SJSA1 (cell line): ENCODE measurements at regions not wholly inside any gene's neighbourhood (a gene's known extent, or its start where the extent isn't known, plus 50 kb on each side); places are given as distances from the start of the nearest gene placed in this dataset.

ENCODE experiments used
- DNase-seq, 2 experiments: peaks; one replicate each; pipeline ENCODE4 v3.0.0-alpha.2; 2015 to 2020; ENCODE audit warnings: low spot score in 2 of 2, low read depth in 1 of 2
- H3K27ac ChIP-seq: fragments of 250-450 bp; sonication (Bioruptor Pico); 2 replicates; pipeline ENCODE4 v1.5.1; 2020; ENCODE audit warnings: mild to moderate bottlenecking, moderate library complexity
- H3K27me3 ChIP-seq: fragments of 250-450 bp; sonication (Bioruptor Pico); replicated peaks from 2 replicates; pipeline ENCODE4 v1.5.1; 2020; ENCODE audit warnings: mild to moderate bottlenecking, moderate library complexity
- H3K36me3 ChIP-seq: fragments of 250-450 bp; sonication (Bioruptor Pico); 2 replicates; pipeline ENCODE4 v1.5.1; 2020; ENCODE audit warnings: mild to moderate bottlenecking
- H3K4me1 ChIP-seq: fragments of 250-450 bp; sonication (Bioruptor Pico); replicated peaks from 2 replicates; pipeline ENCODE4 v1.6.1; 2021; ENCODE audit warnings: mild to moderate bottlenecking
- H3K4me3 ChIP-seq: fragments of 250-450 bp; sonication (Bioruptor Pico); 2 replicates; pipeline ENCODE4 v1.5.1; 2020; ENCODE audit warnings: mild to moderate bottlenecking
- H3K9me3 ChIP-seq: fragments of 250-450 bp; sonication (Bioruptor Pico); replicated peaks from 2 replicates; pipeline ENCODE4 v1.5.1; 2020; ENCODE audit warnings: mild to moderate bottlenecking

GRCh38 chr6:56348578-56348977 lies 101.2 kb upstream of the COL21A1 start:
- Histone ChIP-seq H3K4me1 (peaks cover 5% of the 10 kb centered on the region; the same call in 1 of the 2 replicates), H3K9me3 (no peaks in the 10 kb centered on the region), H3K4me3 (no peak overlapping the region), H3K27me3 (no peaks in the 10 kb centered on the region), H3K36me3 (no peaks in the 10 kb centered on the region), H3K27ac (no peak overlapping the region)
- no peak for DNase-seq

GRCh38 chr6:56347526-56347925 lies 100.1 kb upstream of the COL21A1 start:
- no peak for DNase-seq

GRCh38 chr6:56346958-56347357 lies 99.6 kb upstream of the COL21A1 start:
- H3K4me1 ChIP-seq = peaks cover 5% of the 10 kb centered on the region; the same call in 1 of the 2 replicates
- H3K9me3 ChIP-seq = no peaks in the 10 kb centered on the region
- no peak overlapping the region for H3K27ac ChIP-seq
- no peaks in the 10 kb centered on the region for H3K36me3 ChIP-seq
- no peak for DNase-seq
- H3K4me3 ChIP-seq = no peak overlapping the region
- H3K27me3 ChIP-seq = no peaks in the 10 kb centered on the region

More at GRCh38 chr6:56347526-56347925, 100.1 kb upstream of the COL21A1 start:
- Histone ChIP-seq H3K27ac (no peak overlapping the region), H3K27me3 (no peaks in the 10 kb centered on the region), H3K4me1 (peaks cover 5% of the 10 kb centered on the region; the same call in 1 of the 2 replicates), H3K9me3 (no peaks in the 10 kb centered on the region), H3K36me3 (no peaks in the 10 kb centered on the region), H3K4me3 (no peak overlapping the region)

DNA sequence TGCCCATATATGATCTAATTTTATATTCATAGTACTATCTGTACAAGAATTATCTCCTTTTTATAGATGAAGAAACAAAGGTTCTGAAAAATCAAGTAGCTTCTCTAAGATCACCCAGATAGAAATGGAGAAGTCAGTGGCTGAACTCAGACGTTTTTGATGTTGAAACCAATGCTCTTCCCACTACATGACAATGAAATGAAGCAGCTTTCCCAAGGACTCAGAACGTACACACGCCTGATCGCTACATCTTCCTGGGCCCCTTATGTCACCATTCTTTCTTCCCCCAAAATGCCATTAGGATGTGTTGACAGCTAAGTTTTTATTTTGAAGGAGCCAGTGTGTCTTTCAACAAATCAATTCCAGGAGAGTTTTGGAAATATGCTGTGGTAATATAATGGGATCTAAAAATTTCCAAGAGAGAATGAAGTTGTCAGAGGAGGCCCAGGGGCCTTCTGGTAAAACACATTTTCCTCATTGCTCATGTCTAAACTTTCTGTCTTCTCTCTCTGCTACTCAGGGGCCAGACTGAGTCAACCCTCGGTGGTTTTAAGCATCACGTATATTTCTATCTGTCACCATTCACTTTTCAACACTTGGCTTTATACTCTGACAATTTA lies 98.1 kb upstream of the COL21A1 start:
- Histone ChIP-seq H3K27ac (no peak overlapping the region), H3K36me3 (no peaks in the 10 kb centered on the region), H3K4me3 (no peak overlapping the region), H3K27me3 (no peaks in the 10 kb centered on the region), H3K9me3 (no peaks in the 10 kb centered on the region), H3K4me1 (peaks cover 5% of the 10 kb centered on the region; the same call in 1 of the 2 replicates)
- no peak for DNase-seq

- H3K27ac ChIP-seq = no peak overlapping the region
- no peak overlapping the region for H3K4me3 ChIP-seq
- no peaks in the 10 kb centered on the region; the same call in 1 of the 2 replicates for H3K4me1 ChIP-seq
Observed at GRCh38 chr6:56343295-56343694, 95.9 kb upstream of the COL21A1 start.

DNA sequence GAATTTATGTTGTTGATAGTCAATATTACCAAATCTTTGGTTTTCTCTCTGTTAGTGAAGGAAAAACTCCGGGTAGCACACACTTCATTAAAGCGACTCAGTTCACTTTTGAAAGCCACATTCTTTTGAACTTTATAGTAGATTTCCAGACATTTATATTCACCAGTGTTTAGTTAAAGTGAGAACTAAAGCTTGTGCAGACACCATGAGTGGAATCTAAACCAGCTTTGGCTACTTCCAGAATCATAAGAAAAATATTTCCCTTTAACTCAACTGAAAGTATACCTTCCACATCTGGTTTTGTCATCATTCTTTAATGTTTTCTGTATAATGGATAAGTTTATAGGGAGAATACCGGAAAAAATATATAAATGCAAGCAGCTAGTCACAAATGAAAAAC lies 92.1 kb upstream of the COL21A1 start:
- no peak overlapping the region for H3K27ac ChIP-seq
- H3K9me3 ChIP-seq = no peaks in the 10 kb centered on the region
- no peak for DNase-seq

More at GRCh38 chr6:56343295-56343694, 95.9 kb upstream of the COL21A1 start:
- H3K36me3 ChIP-seq = no peaks in the 10 kb centered on the region
- no peak for DNase-seq
- no peaks in the 10 kb centered on the region for H3K9me3 ChIP-seq
- no peaks in the 10 kb centered on the region for H3K27me3 ChIP-seq

DNA sequence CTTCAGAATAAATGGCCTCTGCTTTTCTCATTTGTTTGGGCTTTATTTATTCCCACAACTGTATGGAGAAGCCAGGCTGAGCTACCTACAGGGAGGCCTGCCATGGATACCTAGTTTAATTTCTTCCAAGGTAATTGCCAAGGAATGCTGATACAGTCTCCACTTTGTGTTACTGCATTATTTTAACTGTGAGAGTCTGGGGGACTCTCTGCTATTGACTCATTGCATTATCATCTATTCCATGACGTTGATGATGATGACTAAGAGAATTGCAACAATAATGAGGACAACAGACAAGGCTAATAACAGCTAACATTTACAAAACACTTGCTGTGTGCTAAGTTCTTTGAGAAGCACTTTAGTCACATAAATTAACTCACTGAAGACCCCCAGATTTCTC lies 88.3 kb upstream of the COL21A1 start:
- DNase-seq = peak in 1 of 2 experiments; percentile 72
- no peaks in the 10 kb centered on the region for H3K36me3 ChIP-seq
- H3K4me3 ChIP-seq = no peak overlapping the region
- no peaks in the 10 kb centered on the region for H3K27me3 ChIP-seq
- H3K9me3 ChIP-seq = no peaks in the 10 kb centered on the region
- H3K27ac ChIP-seq = peak overlapping the region; percentile 82
- H3K4me1 ChIP-seq = peaks cover 20% of the 10 kb centered on the region

More for the DNA sequence above, 92.1 kb upstream of the COL21A1 start:
- Histone ChIP-seq H3K4me3 (no peak overlapping the region), H3K27me3 (no peaks in the 10 kb centered on the region), H3K4me1 (peaks cover 20% of the 10 kb centered on the region), H3K36me3 (no peaks in the 10 kb centered on the region)

GRCh38 chr6:56334937-56335336 lies 87.6 kb upstream of the COL21A1 start:
- DNase-seq = peak in 1 of 2 experiments; percentile 20
- Histone ChIP-seq H3K36me3 (no peaks in the 10 kb centered on the region), H3K9me3 (no peaks in the 10 kb centered on the region), H3K4me3 (no peak overlapping the region), H3K27me3 (no peaks in the 10 kb centered on the region), H3K4me1 (peaks cover 20% of the 10 kb centered on the region), H3K27ac (peak overlapping the region; percentile 82)

DNA sequence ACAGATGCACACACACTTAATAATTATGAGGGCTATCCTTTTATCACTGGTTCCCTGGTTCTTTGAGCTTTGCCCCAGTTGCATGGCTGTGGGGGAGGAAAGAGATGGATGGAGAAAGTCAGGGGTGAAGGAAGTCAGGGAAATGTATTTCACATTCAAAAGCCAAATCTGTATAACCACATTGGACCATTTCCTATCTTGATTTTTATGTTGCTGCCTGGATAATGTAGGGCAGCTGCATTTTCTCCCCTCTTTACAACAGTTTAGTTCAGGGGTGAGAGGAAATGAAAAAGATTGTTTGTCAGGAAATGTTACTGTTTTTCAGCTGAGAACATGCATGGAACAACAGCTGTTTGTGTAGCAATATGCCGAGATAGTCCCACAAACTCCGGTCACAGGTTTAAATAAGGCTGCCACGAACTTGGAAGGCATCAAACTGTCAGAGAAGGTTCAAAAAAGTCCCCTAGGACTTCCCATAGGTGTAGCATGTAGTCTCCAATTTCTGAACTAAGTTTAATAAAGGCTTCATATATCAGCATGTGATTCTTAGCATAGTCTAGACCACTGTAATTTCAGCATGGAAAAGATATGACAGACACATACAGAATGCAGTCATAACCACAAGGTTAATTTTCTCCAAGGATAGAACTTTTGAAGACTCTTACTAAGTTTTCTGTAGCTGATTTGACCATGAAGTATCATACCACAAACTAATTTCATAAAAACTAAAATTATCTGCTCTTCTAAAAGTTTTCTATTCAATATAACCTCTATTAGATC lies 82.1 kb upstream of the COL21A1 start:
- Histone ChIP-seq H3K9me3 (no peaks in the 10 kb centered on the region), H3K27ac (no peak overlapping the region), H3K4me3 (no peak overlapping the region), H3K36me3 (no peaks in the 10 kb centered on the region), H3K27me3 (no peaks in the 10 kb centered on the region), H3K4me1 (no peaks in the 10 kb centered on the region; the same call in 1 of the 2 replicates)
- no peak for DNase-seq

DNA sequence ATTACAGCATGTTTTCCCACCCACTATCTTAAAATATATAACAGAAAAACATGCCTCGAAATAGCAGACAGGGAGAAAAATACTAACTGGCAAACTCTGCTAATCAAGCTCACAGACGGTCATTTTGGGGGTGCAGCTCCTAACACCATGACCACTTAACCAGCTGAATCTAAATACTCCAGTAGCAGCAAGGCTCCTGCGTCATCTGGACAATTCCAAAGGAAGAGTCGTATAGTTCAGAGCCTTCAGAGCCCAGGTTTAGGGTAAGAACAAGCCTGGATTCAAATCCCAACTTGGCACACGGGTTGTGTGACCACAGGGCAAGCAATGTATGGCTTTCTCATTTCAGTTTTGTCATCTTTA lies 81.3 kb upstream of the COL21A1 start:
- no peak for DNase-seq
- no peak overlapping the region for H3K4me3 ChIP-seq
- no peaks in the 10 kb centered on the region for H3K27me3 ChIP-seq
- H3K9me3 ChIP-seq = no peaks in the 10 kb centered on the region
- H3K4me1 ChIP-seq = no peaks in the 10 kb centered on the region
- no peak overlapping the region for H3K27ac ChIP-seq
- no peaks in the 10 kb centered on the region for H3K36me3 ChIP-seq

DNA sequence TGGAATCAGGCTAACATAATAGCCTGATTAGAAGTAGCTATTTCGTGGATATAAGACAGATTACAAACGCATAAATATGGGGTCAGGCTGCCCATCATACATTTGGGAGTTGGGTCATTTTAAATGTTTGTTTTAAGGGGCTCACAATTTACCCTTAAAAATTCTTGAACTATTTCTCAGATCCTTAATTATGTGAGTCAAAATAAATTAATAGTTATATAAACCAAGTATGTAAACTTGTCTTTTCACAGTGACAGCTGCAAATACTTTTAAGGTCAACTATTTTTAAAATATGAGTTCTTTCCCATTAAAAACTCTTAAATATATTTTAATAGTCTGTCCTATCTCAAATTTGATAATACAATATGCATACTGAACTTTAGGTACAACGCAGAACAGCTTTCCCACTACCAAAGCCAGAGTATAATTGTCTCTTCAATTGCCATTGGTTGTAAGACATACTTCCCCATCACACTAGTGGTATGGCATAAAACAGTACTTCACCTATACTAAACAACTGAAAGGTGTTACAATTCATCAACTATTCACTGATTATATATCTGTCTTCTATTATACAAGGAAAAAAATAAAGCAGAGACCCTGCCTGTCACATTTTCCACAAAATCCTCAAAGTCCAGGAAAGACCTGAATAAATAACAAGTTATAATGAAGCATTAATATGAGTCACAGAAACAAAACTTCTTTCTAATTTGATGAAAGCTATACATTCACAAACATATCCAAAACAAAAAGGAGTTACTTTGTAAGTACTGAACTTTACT lies 80.8 kb upstream of the COL21A1 start:
- Histone ChIP-seq H3K27ac (no peak overlapping the region), H3K4me1 (no peaks in the 10 kb centered on the region), H3K27me3 (no peaks in the 10 kb centered on the region), H3K36me3 (no peaks in the 10 kb centered on the region), H3K9me3 (no peaks in the 10 kb centered on the region), H3K4me3 (no peak overlapping the region)
- DNase-seq = no peak

- H3K4me1 ChIP-seq = no peaks in the 10 kb centered on the region
- no peak for DNase-seq
- H3K27me3 ChIP-seq = no peaks in the 10 kb centered on the region
- no peaks in the 10 kb centered on the region for H3K9me3 ChIP-seq
- H3K27ac ChIP-seq = no peak overlapping the region
- no peak overlapping the region for H3K4me3 ChIP-seq
- H3K36me3 ChIP-seq = no peaks in the 10 kb centered on the region
Observed at GRCh38 chr6:56324396-56324795, 77.0 kb upstream of the COL21A1 start.

- Histone ChIP-seq H3K27ac (no peak overlapping the region), H3K9me3 (no peaks in the 10 kb centered on the region), H3K4me3 (no peak overlapping the region), H3K27me3 (no peaks in the 10 kb centered on the region), H3K36me3 (no peaks in the 10 kb centered on the region), H3K4me1 (no peaks in the 10 kb centered on the region)
- DNase-seq = no peak
Observed at GRCh38 chr6:56318851-56319250, 71.5 kb upstream of the COL21A1 start.
